GM13977 (cell line): ENCODE measurements at regions not wholly inside any gene's neighbourhood (a gene's known extent, or its start where the extent isn't known, plus 50 kb on each side); places are given as distances from the start of the nearest gene placed in this dataset.
"Not testable (repeated sequence)": the region's sequence is repeated elsewhere in the genome, so short reads cannot be mapped to it uniquely, and the experiment has no call there.

Experiments used
- DNase-seq: peaks from one replicate; pipeline ENCODE4 v3.0.0; 2012; ENCODE audit warnings: low spot score
- CTCF ChIP-seq: IDR thresholded peaks from 2 replicates; pipeline ENCODE4 v1.5.1; 2012; ENCODE audit warnings: mild to moderate bottlenecking, control low read depth; ENCODE audit not compliant: insufficient read depth; ENCODE audit errors: extremely low read depth, missing control alignments
- in situ Hi-C: fragments of 300-500 bp; cut with MboI; formaldehyde crosslinking; loops from one replicate; pipeline ENCODE4 v1.12.0; 2022; ENCODE audit warnings: low sequenced_read_pairs, low pct_unique_long_range_greater_than_20kb, mixed read lengths, inconsistent platforms; ENCODE audit not compliant: unreplicated experiment

- TF ChIP-seq CTCF: no peak
- DNase-seq: no peak
- in situ Hi-C loops: no loop called here
Measured at GRCh38 chr19:28063702-28064101, 1149.2 kb downstream of the UQCRFS1 start.

- TF ChIP-seq CTCF: no peak
- DNase-seq: no peak
- in situ Hi-C loops: no loop called here
Measured at GRCh38 chr19:28061111-28061510, 1151.8 kb downstream of the UQCRFS1 start.

GRCh38 chr19:28057026-28057425, 1155.9 kb downstream of the UQCRFS1 start:
- DNase-seq, in situ Hi-C loops: not testable (repeated sequence)

GRCh38 chr19:28051047-28051446, 1161.9 kb downstream of the UQCRFS1 start:
- TF ChIP-seq CTCF: no peak
- no peak for DNase-seq

GRCh38 chr19:28049875-28050274, 1163.1 kb downstream of the UQCRFS1 start:
- TF ChIP-seq CTCF: no peak
- no peak for DNase-seq
- in situ Hi-C loops: no loop called here

More at GRCh38 chr19:28051047-28051446, 1161.9 kb downstream of the UQCRFS1 start:
- in situ Hi-C loops: no loop called here

GRCh38 chr19:28046932-28047331, 1166.0 kb downstream of the UQCRFS1 start:
- no peak for TF ChIP-seq CTCF
- DNase-seq: no peak
- in situ Hi-C loops: no loop called here

GRCh38 chr19:28045621-28046020, 1167.3 kb downstream of the UQCRFS1 start:
- no peak for DNase-seq
- in situ Hi-C loops: no loop called here
- TF ChIP-seq CTCF: no peak
